Urinary bladder (tissue), 3 donors: ENCODE measurements at regions not wholly inside any gene's neighbourhood (a gene's known extent, or its start where the extent isn't known, plus 50 kb on each side); places are given as distances from the start of the nearest gene placed in this dataset.

Experiments
- DNase-seq: peaks from one replicate; pipeline ENCODE4 v3.0.0-alpha.2; 2015; ENCODE audit errors: extremely low spot score
- H3K27ac ChIP-seq: one replicate; pipeline ENCODE4 v1.5.1; 2013; ENCODE audit warnings: low read depth, mild to moderate bottlenecking, moderate library complexity
- H3K36me3 ChIP-seq: one replicate; pipeline ENCODE4 v1.6.1; 2013; ENCODE audit warnings: mild to moderate bottlenecking, moderate library complexity; ENCODE audit not compliant: insufficient read depth
- H3K4me1 ChIP-seq: one replicate; pipeline ENCODE4 v1.6.1; 2013; ENCODE audit warnings: mild to moderate bottlenecking, moderate library complexity; ENCODE audit not compliant: insufficient read depth
- H3K4me3 ChIP-seq: one replicate; pipeline ENCODE4 v1.5.1; 2013; ENCODE audit warnings: low read depth, low read length
- WGBS: extraction: QIAGEN DNeasy Blood & Tissue Kit; methylation state at CpG from one replicate; pipeline ENCODE4 v1.1.7; 2013; 5-methylcytosine and 5-hydroxymethylcytosine counted together
- donor health status: healthy with polysubstance abuse.
- donor health status: healthy.

DNA sequence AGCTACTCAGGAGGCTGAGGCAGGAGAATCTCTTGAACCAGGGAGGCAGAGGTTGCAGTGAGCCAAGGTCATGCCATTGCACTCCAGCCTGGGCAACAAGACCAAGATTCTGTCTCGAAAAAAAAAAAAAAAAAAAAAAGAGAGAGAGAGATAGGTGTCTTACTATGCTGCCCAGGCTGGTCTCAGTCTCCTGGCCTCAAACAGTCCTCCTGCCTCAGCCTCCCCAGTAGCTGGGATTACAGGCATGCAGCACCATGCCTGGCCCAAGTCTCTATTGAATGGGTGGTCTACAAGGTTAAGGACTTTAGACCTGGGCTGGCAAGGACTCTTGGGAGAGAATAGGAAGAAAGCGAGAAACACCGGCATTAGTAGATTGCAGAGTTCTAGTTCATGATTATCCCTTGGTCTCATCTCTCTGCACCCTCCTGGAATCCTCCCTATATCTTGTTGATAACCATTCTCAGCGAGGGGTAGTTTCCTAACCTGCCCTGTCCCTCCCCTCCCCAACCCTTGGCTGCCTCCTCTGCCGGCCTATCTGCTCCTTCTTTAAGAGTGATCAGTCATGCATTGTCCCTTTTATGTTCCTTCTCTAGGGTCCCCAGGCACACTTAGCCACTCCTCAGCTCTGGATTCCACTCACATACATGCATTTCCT lies 128.1 kb upstream of the MAP1LC3B2 start:
- Histone ChIP-seq H3K4me1 (no peaks in the 10 kb centered on the region), H3K4me3 (no peak overlapping the region), H3K27ac (no peak overlapping the region), H3K36me3 (no peaks in the 10 kb centered on the region)
- no peak for DNase-seq
- 94% methylated on average over 5 of the region's 5 CpGs for WGBS

DNA sequence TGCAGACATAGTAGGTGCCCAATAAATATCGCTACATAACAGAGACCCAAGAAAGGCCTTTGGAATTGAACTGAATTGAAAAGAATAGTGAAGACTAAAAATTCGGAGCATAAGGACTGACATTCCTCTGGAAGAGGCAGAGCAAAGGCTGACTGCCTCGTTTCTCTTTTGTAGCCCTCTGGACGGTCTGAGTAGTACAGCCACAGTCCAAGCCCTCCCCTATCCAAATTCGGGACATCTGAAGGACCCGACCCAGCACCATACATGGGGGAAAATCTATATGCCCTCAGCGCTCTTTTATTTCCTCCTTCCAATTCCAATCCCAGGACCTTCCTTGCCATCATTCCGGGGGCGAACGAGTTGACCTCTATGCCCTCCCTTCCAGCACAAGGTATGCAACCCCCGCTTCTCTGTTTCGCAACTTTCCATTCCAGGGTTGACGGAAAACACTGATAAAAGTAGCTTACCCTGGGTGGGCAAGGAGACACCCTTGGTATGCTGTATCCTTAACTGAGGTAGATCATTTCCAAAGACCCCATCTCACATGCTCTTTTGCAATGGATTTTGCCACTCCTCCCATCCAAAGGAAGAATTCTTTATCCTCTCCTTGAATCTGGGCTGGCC lies 127.4 kb upstream of the MAP1LC3B2 start:
- 88% methylated on average over 13 of the region's 13 CpGs for WGBS
- no peaks in the 10 kb centered on the region for H3K36me3 ChIP-seq
- no peak overlapping the region for H3K4me3 ChIP-seq
- H3K27ac ChIP-seq, result no peak overlapping the region
- no peak for DNase-seq
- H3K4me1 ChIP-seq, result no peaks in the 10 kb centered on the region

DNA sequence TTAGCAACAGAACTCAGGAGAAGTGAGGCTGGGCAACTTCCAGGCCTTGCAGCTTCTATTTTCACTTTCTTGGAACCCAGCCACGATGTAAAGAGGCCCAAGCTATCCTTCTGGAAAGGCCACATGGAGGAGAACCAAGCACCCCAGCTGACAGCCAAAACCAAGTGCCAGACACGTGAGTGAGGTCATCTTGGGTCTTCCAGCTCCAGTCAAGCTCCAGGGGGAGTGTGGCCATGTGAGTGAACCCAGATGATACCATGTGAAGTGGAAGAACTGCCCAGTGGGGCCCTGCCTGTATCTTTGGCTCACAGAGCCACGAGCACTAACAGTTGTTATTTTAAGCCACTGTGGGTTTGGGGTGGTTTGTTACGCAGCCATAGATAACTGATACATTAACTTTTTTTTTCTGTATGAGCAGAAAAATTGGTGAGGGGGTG lies 126.8 kb upstream of the MAP1LC3B2 start:
- 43% methylated on average over 4 of the region's 4 CpGs for WGBS
- H3K4me3 ChIP-seq, result no peak overlapping the region
- no peak overlapping the region for H3K27ac ChIP-seq
- DNase-seq, result no peak
- H3K4me1 ChIP-seq, result no peaks in the 10 kb centered on the region
- no peaks in the 10 kb centered on the region for H3K36me3 ChIP-seq

- 77% methylated on average over 5 of the region's 5 CpGs for WGBS
- Histone ChIP-seq H3K4me1 (no peaks in the 10 kb centered on the region), H3K36me3 (no peaks in the 10 kb centered on the region), H3K4me3 (no peak overlapping the region), H3K27ac (no peak overlapping the region)
- DNase-seq, result no peak
Measured at GRCh38 chr12:116433249-116433648, 125.9 kb upstream of the MAP1LC3B2 start.

- Histone ChIP-seq H3K36me3 (no peaks in the 10 kb centered on the region), H3K27ac (peak overlapping the region; percentile 25), H3K4me3 (no peak overlapping the region), H3K4me1 (no peaks in the 10 kb centered on the region)
- WGBS, result 13% methylated on average over 17 of the region's 17 CpGs
- DNase-seq, result no peak
Measured at GRCh38 chr12:116434155-116435011, 124.8 kb upstream of the MAP1LC3B2 start.

DNA sequence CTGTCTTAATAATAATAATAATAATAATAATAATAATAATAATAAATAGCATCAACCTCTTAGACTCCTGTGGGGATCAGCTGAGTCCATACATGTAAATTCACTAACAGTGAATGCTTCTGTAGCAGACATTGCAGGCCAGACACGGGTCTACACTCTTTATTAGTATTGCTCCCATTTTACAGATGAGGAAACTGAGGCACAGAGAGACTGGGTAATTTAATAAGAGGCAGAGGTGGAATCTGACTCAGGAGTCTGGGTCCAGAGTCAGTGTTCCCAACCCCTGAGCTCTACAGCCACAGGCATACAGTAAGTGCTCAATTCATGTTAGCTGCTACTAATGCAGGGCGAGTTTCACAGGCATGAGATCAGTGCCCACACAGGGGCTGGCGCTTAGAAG lies 123.2 kb upstream of the MAP1LC3B2 start:
- Histone ChIP-seq H3K27ac (no peak overlapping the region), H3K4me1 (no peaks in the 10 kb centered on the region), H3K4me3 (no peak overlapping the region), H3K36me3 (no peaks in the 10 kb centered on the region)
- no peak for DNase-seq
- WGBS, result 96% methylated on average over 3 of the region's 3 CpGs

GRCh38 chr12:116436561-116437249 lies 122.5 kb upstream of the MAP1LC3B2 start:
- Histone ChIP-seq H3K4me3 (no peak overlapping the region), H3K27ac (no peak overlapping the region), H3K36me3 (no peaks in the 10 kb centered on the region), H3K4me1 (no peaks in the 10 kb centered on the region)
- no peak for DNase-seq
- WGBS, result 79% methylated on average over 14 of the region's 14 CpGs

GRCh38 chr12:116441292-116441691 lies 117.9 kb upstream of the MAP1LC3B2 start:
- Histone ChIP-seq H3K4me1 (no peaks in the 10 kb centered on the region), H3K36me3 (no peaks in the 10 kb centered on the region), H3K4me3 (no peak overlapping the region), H3K27ac (no peak overlapping the region)
- 60% methylated on average over 4 of the region's 4 CpGs for WGBS
- DNase-seq, result no peak

- WGBS, result 97% methylated on average over 3 of the region's 3 CpGs
- no peak for DNase-seq
- Histone ChIP-seq H3K27ac (no peak overlapping the region), H3K36me3 (no peaks in the 10 kb centered on the region), H3K4me3 (no peak overlapping the region), H3K4me1 (no peaks in the 10 kb centered on the region)
Measured at GRCh38 chr12:116442304-116442703, 116.9 kb upstream of the MAP1LC3B2 start.

GRCh38 chr12:116442946-116443345 lies 116.2 kb upstream of the MAP1LC3B2 start:
- Histone ChIP-seq H3K27ac (no peak overlapping the region), H3K4me3 (no peak overlapping the region), H3K36me3 (no peaks in the 10 kb centered on the region), H3K4me1 (no peaks in the 10 kb centered on the region)
- no peak for DNase-seq
- WGBS, result 72% methylated on average over 3 of the region's 3 CpGs

DNA sequence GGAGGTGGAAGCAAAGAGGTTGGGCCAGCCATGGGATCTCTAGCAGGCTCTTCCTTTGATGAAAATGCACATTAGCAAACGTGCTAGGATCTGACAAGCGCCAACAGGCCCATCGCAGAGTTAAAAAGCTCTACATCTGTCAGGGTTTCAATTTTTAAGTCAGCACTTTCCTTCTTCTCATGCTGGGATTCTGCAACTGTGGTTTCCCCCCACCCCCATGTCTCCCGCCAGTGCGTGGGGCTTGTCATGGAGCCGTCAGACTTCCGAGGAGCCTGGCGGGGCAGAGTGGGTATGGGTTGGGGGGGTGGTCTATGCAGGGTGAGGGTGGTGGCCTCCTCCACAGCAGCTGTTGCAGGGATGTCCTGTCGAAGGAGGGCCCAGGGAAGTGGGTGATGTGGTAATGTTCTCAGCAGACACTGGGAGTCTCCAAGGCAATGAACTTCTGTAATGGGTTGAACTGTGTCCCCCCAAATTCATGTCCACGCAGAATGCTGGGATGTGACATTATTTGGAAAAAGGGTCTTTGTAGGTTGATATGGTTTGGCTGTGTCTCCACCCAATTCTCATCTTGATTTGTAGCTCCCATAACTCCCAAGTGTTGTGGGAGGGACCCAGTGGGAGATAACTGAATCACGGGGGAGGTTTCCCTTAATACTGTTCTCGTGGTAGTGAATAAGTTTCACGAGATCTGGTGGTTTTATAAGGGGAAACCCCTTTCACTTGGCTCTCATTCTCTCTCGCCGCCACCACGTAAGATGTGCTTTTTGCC lies 115.2 kb upstream of the MAP1LC3B2 start:
- Histone ChIP-seq H3K27ac (no peak overlapping the region), H3K4me1 (no peaks in the 10 kb centered on the region), H3K36me3 (no peaks in the 10 kb centered on the region), H3K4me3 (no peak overlapping the region)
- 80% methylated on average over 16 of the region's 16 CpGs for WGBS
- no peak for DNase-seq

- H3K36me3 ChIP-seq, result no peaks in the 10 kb centered on the region
- H3K27ac ChIP-seq, result no peak overlapping the region
- 91% methylated on average over 7 of the region's 7 CpGs for WGBS
- DNase-seq, result no peak
- H3K4me1 ChIP-seq, result no peaks in the 10 kb centered on the region
- no peak overlapping the region for H3K4me3 ChIP-seq
Measured at GRCh38 chr12:116444590-116444943, 114.6 kb upstream of the MAP1LC3B2 start.

DNA sequence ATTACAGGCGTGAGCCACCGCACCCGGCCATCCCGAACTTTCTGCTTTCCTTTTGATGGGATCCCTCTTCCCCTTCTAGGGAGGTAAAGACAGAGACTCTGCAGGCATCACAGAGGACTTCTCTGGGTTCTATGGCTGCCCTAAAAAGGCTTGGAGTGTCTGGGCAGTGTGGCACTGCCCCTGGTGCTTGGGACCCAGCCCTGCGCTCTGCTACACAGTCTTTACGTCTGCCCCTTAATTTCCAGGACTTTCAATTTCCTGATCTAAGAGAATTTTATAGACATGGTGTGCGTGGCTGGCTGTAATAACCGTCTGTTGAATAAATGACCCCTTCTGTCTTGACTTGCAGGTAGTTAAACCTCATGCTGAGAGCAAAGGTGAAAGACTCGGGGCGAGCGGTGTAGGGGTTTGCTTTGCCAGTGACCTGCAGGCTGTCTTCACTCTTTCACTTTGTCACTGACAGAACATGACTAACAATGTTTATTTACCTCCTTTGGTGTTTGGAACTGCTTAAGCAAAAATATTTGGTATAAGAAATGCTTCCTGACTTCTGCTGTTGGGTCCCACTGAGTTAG lies 110.9 kb upstream of the MAP1LC3B2 start:
- H3K4me1 ChIP-seq, result no peaks in the 10 kb centered on the region
- no peak overlapping the region for H3K4me3 ChIP-seq
- H3K36me3 ChIP-seq, result no peaks in the 10 kb centered on the region
- H3K27ac ChIP-seq, result no peak overlapping the region
- DNase-seq, result no peak
- 89% methylated on average over 11 of the region's 11 CpGs for WGBS
